ENCODE measurements at regions not wholly inside any gene's neighbourhood (a gene's known extent, or its start where the extent isn't known, plus 50 kb on each side); places are given as distances from the start of the nearest gene placed in this dataset.
"Not testable (repeated sequence)": the region's sequence is repeated elsewhere in the genome, so short reads cannot be mapped to it uniquely, and the experiment has no call there.

GRCh38 chr7:115793958-115794702 lies 236.4 kb downstream of the TFEC start:
- H3K4me3 ChIP-seq, result no peak overlapping the region
- no peak for DNase-seq
- no peaks in the 10 kb centered on the region for H3K27me3 ChIP-seq
- no peak overlapping the region for H3K9ac ChIP-seq (ENCODE audit: low read depth in 2 of 2, low read length in 2 of 2)
- no peaks in the 10 kb centered on the region for H3K9me3 ChIP-seq
- no peak overlapping the region for H3K27ac ChIP-seq
- TF ChIP-seq CTCF (IDR thresholded peaks at IDR 0.05), result no peak
- intact Hi-C loops (cut with DNase I), result no loop called here
- H3K36me3 ChIP-seq, result no peaks in the 10 kb centered on the region
- no peaks in the 10 kb centered on the region for H3K4me1 ChIP-seq

- H3K4me1 ChIP-seq, result no peaks in the 10 kb centered on the region
- H3K9me3 ChIP-seq, result no peaks in the 10 kb centered on the region
- H3K4me3 ChIP-seq, result no peak overlapping the region
- intact Hi-C loops (cut with DNase I), result no loop called here
- H3K9ac ChIP-seq (ENCODE audit: low read depth in 2 of 2, low read length in 2 of 2), result no peak overlapping the region
- TF ChIP-seq CTCF (IDR thresholded peaks at IDR 0.05), result no peak
- no peak overlapping the region for H3K27ac ChIP-seq
- H3K36me3 ChIP-seq, result no peaks in the 10 kb centered on the region
- no peak for DNase-seq
- H3K27me3 ChIP-seq, result no peaks in the 10 kb centered on the region
These were observed 240.7 kb downstream of the TFEC start for GRCh38 chr7:115789901-115790300.

GRCh38 chr7:115789473-115789872 lies 241.1 kb downstream of the TFEC start:
- H3K4me1 ChIP-seq; H3K27me3 ChIP-seq; H3K9me3 ChIP-seq; H3K27ac ChIP-seq; H3K4me3 ChIP-seq; intact Hi-C loops (cut with DNase I); H3K9ac ChIP-seq (ENCODE audit: low read depth in 2 of 2, low read length in 2 of 2); H3K36me3 ChIP-seq; DNase-seq: not testable (repeated sequence)

DNA sequence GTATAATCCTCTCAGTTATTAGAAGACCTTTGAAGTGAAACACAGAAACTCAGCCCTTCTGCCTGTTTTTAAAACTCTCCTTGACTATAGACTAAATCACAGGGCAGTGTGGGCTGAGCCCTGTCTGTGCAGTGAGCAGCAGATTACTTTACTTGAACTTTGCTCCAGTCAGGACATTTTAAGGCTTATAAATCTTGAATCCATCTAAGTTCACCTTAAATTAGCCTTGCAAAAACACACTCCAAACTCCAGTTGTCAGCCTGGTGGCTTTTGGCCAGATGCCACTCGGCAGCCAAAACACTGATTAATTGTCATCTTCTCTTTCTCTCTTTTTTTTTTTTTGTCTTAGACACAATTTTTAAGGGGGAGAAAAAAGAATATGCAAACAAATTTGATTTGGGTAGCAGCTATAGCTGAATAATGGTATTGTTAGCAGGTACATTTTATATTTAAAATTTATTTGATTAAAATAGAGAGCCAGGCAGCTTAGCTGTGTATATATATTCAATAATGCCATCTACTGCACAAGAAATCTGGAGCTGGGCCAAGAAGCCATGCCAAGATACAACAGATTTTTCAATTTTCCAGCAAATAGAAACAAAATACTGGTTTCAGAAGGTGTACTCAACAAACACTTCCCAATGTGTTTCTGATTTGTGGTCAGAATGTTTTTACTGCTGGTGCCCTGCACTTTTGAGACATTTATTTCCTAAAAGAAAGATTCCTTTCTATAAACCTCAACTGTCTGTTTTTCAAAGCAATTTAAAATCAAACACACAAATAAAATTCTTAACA lies 247.7 kb downstream of the TFEC start:
- TF ChIP-seq CTCF (IDR thresholded peaks at IDR 0.05), result no peak
- no peak for DNase-seq
- Histone ChIP-seq H3K9ac (ENCODE audit: low read depth in 2 of 2, low read length in 2 of 2) (no peak overlapping the region), H3K36me3 (no peaks in the 10 kb centered on the region), H3K27me3 (no peaks in the 10 kb centered on the region), H3K4me3 (no peak overlapping the region), H3K4me1 (no peaks in the 10 kb centered on the region), H3K9me3 (no peaks in the 10 kb centered on the region), H3K27ac (no peak overlapping the region)
- intact Hi-C loops (cut with DNase I), result no loop called here

DNA sequence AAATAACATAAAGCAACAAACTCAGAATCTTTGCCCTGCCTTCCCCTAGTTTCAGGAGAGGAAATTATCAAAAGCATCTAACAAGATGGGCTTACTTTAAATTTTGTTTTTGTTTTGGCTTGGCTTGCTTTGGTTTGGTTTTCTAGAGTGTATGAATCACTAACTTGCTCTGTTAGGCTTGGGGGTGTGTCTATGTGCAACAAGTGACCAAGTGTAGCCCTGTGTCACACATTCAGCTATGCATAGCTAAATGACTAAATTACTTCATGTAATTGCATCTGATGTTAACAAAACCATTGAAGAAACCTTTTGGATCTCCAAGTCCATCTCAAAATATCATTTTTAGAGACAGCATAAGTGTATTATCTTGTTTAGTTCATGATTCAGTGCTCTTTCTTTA lies 251.0 kb downstream of the TFEC start:
- H3K4me3 ChIP-seq, result no peak overlapping the region
- no peaks in the 10 kb centered on the region for H3K36me3 ChIP-seq
- no peak overlapping the region for H3K27ac ChIP-seq
- no peaks in the 10 kb centered on the region for H3K27me3 ChIP-seq
- no peaks in the 10 kb centered on the region for H3K4me1 ChIP-seq
- TF ChIP-seq CTCF (IDR thresholded peaks at IDR 0.05), result no peak
- DNase-seq, result no peak
- intact Hi-C loops (cut with DNase I), result no loop called here
- H3K9me3 ChIP-seq, result no peaks in the 10 kb centered on the region
- no peak overlapping the region for H3K9ac ChIP-seq (ENCODE audit: low read depth in 2 of 2, low read length in 2 of 2)

DNA sequence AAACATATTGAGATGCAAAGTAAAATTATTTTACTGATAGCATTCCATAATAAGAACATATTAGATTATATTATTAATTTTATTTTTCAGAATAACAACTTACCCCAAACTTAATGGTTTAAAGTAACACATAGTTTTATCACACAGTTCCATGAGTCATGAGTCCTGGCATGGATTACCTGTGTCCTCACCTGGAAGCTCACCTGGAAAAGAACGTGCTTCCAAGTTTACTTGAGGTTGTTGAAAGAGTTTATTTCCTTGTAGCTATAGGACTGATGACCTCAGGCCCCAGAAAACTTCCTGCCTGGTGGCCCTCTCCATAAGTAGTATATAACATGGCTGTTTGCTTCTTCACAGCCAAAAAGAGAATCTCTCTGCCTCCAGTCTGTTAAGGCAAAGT lies 254.6 kb downstream of the TFEC start:
- DNase-seq, result no peak
- H3K27me3 ChIP-seq, result no peaks in the 10 kb centered on the region
- intact Hi-C loops (cut with DNase I), result no loop called here
- no peak for TF ChIP-seq CTCF (IDR thresholded peaks at IDR 0.05)
- H3K9me3 ChIP-seq, result no peaks in the 10 kb centered on the region
- H3K4me3 ChIP-seq, result no peak overlapping the region
- no peaks in the 10 kb centered on the region for H3K4me1 ChIP-seq
- no peak overlapping the region for H3K9ac ChIP-seq (ENCODE audit: low read depth in 2 of 2, low read length in 2 of 2)
- no peak overlapping the region for H3K27ac ChIP-seq
- H3K36me3 ChIP-seq, result no peaks in the 10 kb centered on the region

Data from colonic mucosa (tissue), 4 donors.